IPS-18a (cell line): ENCODE measurements at regions not wholly inside any gene's neighbourhood (a gene's known extent, or its start where the extent isn't known, plus 50 kb on each side); places are given as distances from the start of the nearest gene placed in this dataset.

ENCODE experiments used
- H3K27ac ChIP-seq: one replicate; pipeline ENCODE4 v1.5.1; 2013; ENCODE audit warnings: low read length
- H3K27me3 ChIP-seq: one replicate; pipeline ENCODE4 v1.6.1; 2013; ENCODE audit warnings: mild to moderate bottlenecking, low read length; ENCODE audit not compliant: control insufficient read depth, insufficient read depth
- H3K36me3 ChIP-seq: one replicate; pipeline ENCODE4 v1.6.1; 2013; ENCODE audit warnings: low read depth, low read length; ENCODE audit not compliant: control insufficient read depth
- H3K4me1 ChIP-seq: one replicate; pipeline ENCODE4 v1.6.1; 2013; ENCODE audit warnings: low read depth, low read length; ENCODE audit not compliant: control insufficient read depth
- H3K4me3 ChIP-seq: one replicate; pipeline ENCODE4 v1.5.1; 2013; ENCODE audit warnings: low read length
- H3K9ac ChIP-seq: one replicate; pipeline ENCODE4 v1.6.1; 2013; ENCODE audit warnings: mild to moderate bottlenecking, low read length, moderate library complexity
- H3K9me3 ChIP-seq: one replicate; pipeline ENCODE4 v1.6.1; 2013; ENCODE audit warnings: low read depth, low read length; ENCODE audit not compliant: control insufficient read depth

DNA sequence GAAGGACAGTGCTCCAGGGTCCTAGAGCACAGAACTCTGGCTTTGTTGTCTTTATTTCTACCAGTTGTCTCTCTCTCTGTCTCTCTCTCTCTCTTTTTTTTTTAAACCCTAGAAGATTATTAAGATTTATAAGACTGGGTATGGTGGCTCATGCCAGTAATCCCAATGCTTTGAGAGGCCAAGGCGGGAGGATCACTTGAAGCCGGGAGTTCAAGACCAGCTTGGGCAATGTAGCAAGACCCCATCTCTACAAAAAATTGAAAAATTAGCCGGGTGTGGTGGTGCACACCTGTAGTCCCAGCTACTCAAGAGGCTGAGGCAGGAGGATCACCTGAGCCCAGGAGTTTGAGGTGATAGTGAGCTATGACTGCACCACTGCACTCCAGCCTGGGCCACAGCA lies 65.0 kb upstream of the ABL1 start:
- Histone ChIP-seq H3K9ac (no peak overlapping the region), H3K9me3 (peaks cover 2% of the 10 kb centered on the region), H3K27me3 (no peaks in the 10 kb centered on the region), H3K4me3 (no peak overlapping the region), H3K36me3 (no peaks in the 10 kb centered on the region), H3K27ac (no peak overlapping the region), H3K4me1 (peaks cover 11% of the 10 kb centered on the region)

DNA sequence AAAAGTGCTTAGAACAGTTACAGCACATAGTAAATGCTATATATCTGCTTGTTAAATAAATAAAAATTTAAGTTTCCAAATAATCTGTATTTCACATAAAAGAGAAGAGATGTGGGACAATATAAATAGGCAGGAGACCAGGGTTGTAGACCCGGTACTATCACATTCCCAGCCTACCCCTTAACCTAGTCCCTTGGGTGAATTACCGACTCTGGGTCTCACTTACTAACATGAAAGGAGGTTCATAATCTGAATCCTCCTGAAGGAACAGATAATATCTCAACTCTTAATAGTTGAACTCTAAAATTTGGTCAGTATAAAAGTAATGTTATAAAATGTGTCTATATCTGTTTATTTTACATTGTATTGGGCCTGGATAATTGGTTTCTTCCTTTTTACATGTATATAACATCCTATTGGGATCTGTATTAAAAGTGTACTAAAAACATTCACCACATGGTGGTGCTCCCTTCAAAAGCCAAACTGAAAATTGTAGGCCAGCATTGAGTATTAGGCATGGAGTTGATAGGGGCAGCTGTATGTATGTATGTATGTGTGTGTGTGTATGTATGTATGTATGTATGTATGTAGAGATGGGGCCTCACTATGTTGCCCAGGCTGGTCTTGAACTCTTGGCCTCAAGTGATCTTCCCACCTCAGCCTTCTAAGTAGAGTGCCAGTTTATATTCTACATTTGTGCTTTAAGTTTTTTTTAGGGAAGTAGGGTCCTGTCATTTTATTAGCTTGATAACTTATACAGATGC lies 64.2 kb upstream of the ABL1 start:
- Histone ChIP-seq H3K4me3 (no peak overlapping the region), H3K27me3 (no peaks in the 10 kb centered on the region), H3K36me3 (no peaks in the 10 kb centered on the region), H3K27ac (no peak overlapping the region), H3K9me3 (peaks cover 7% of the 10 kb centered on the region), H3K9ac (no peak overlapping the region), H3K4me1 (peaks cover 11% of the 10 kb centered on the region)

GRCh38 chr9:130772185-130772584 lies 62.9 kb upstream of the ABL1 start:
- no peak overlapping the region for H3K4me3 ChIP-seq
- no peaks in the 10 kb centered on the region for H3K27me3 ChIP-seq
- H3K9ac ChIP-seq, result no peak overlapping the region
- no peaks in the 10 kb centered on the region for H3K36me3 ChIP-seq
- H3K27ac ChIP-seq, result no peak overlapping the region
- peaks cover 11% of the 10 kb centered on the region for H3K4me1 ChIP-seq
- H3K9me3 ChIP-seq, result peaks cover 7% of the 10 kb centered on the region

DNA sequence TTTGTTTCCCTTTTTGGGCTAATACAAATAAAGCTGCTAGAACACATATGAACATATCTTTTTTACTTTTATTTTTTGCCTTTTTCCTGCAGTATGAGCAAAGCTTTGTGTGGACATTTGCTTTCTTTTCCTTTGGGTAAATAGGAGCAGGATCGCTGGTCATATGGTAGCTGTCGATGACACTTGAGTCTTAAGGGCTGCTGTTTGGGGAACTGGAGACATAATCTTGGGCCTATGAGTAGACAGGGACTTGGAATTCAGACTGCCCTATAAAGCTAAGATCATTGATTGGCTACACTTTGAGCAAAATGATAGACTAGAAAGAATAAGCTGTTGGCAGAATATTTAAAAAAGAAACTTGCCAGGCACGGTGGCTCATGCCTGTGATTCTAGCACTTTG lies 60.9 kb upstream of the ABL1 start:
- Histone ChIP-seq H3K4me1 (no peaks in the 10 kb centered on the region), H3K27ac (no peak overlapping the region), H3K27me3 (no peaks in the 10 kb centered on the region), H3K9ac (no peak overlapping the region), H3K9me3 (peaks cover 7% of the 10 kb centered on the region), H3K36me3 (no peaks in the 10 kb centered on the region), H3K4me3 (no peak overlapping the region)

GRCh38 chr9:130775336-130775991 lies 59.6 kb upstream of the ABL1 start:
- H3K4me1 ChIP-seq, result no peaks in the 10 kb centered on the region
- H3K27ac ChIP-seq, result no peak overlapping the region
- no peak overlapping the region for H3K4me3 ChIP-seq
- no peaks in the 10 kb centered on the region for H3K27me3 ChIP-seq
- H3K9ac ChIP-seq, result no peak overlapping the region
- peaks cover 7% of the 10 kb centered on the region for H3K9me3 ChIP-seq
- no peaks in the 10 kb centered on the region for H3K36me3 ChIP-seq

DNA sequence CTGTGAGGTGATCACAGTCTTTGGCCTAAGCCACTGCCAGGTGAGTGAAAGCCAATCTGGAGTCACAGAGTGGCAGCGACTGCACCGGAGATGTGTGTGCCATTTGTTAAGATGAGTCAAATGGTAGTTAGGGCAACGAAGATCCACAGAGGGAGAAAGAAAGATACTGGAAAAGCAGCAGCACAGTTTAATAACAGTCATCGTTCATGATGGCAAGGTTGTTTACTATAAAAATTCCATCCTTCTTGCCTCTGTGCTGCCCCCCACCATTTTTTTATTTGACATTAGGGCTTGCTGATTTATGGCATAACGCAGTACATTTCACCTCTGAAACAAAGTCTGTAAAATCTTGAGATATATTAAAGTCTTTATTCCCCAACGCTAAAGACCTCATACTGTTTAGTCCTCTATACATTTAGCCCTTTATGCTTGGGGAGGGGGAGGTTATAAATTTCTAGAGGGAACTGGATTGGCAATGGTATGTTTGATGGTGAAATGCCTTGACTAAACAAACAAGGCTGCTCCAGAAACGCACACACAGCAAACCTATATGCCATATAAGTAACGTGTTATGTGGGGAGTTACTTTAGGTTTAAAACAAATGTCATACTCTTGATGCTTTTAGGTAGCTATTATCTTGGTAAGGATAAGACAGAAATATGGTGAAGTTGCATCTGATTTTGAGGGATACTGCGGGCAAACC lies 55.8 kb upstream of the ABL1 start:
- H3K36me3 ChIP-seq, result no peaks in the 10 kb centered on the region
- peaks cover 7% of the 10 kb centered on the region for H3K9me3 ChIP-seq
- H3K27me3 ChIP-seq, result no peaks in the 10 kb centered on the region
- no peak overlapping the region for H3K4me3 ChIP-seq
- no peaks in the 10 kb centered on the region for H3K4me1 ChIP-seq
- H3K9ac ChIP-seq, result no peak overlapping the region
- no peak overlapping the region for H3K27ac ChIP-seq

DNA sequence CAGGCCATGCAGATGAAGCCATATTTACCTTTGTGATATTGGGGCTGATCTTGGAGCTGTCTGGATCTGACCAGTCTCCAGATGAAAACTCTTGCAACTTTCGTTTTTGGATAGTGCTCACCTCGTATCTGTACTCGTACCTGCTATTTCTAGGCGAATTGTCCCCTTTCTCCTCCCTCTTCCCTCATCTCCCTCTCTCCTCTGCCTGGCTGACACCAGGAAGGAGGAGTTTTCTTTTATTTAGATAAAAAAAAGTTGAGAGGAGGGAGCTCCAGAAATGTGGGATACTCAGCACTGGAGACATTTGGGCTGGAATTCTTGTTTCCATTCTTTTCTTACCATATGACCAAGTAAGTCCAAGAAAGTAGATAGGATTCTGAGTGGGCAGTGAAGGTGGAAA lies 54.6 kb upstream of the ABL1 start:
- H3K27me3 ChIP-seq, result no peaks in the 10 kb centered on the region
- no peaks in the 10 kb centered on the region for H3K36me3 ChIP-seq
- no peak overlapping the region for H3K9ac ChIP-seq
- H3K4me3 ChIP-seq, result no peak overlapping the region
- H3K27ac ChIP-seq, result no peak overlapping the region
- peaks cover 3% of the 10 kb centered on the region for H3K9me3 ChIP-seq
- H3K4me1 ChIP-seq, result no peaks in the 10 kb centered on the region

GRCh38 chr9:130780865-130781504 lies 54.1 kb upstream of the ABL1 start:
- Histone ChIP-seq H3K27ac (no peak overlapping the region), H3K27me3 (no peaks in the 10 kb centered on the region), H3K36me3 (no peaks in the 10 kb centered on the region), H3K4me1 (no peaks in the 10 kb centered on the region), H3K4me3 (no peak overlapping the region), H3K9ac (no peak overlapping the region), H3K9me3 (no peaks in the 10 kb centered on the region)

DNA sequence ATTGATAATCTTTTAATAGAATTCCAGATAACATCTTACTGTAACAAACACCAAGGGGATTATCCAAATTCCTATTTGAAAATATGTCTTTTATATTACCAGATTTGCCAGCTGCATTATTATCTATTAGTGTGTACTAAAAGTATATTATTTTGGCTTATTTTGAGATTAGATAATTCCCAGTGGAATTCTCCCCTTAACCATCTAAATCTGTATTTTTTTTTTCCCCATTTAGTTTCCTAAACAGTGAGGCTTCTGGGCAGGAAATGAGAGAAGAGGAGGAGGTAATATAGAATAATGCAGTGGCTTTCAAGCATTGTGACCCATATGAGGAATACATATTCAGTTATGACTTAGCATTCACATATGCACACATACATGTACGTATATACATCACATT lies 53.5 kb upstream of the ABL1 start:
- H3K4me3 ChIP-seq, result no peak overlapping the region
- H3K27me3 ChIP-seq, result no peaks in the 10 kb centered on the region
- no peaks in the 10 kb centered on the region for H3K36me3 ChIP-seq
- H3K4me1 ChIP-seq, result no peaks in the 10 kb centered on the region
- no peak overlapping the region for H3K9ac ChIP-seq
- H3K9me3 ChIP-seq, result no peaks in the 10 kb centered on the region
- H3K27ac ChIP-seq, result no peak overlapping the region

GRCh38 chr9:130782886-130783530 lies 52.0 kb upstream of the ABL1 start:
- Histone ChIP-seq H3K27ac (no peak overlapping the region), H3K9ac (no peak overlapping the region)

GRCh38 chr9:130785053-130785452 lies 50.0 kb upstream of the ABL1 start:
- no peaks in the 10 kb centered on the region for H3K9me3 ChIP-seq
- H3K4me3 ChIP-seq, result no peak overlapping the region
- H3K9ac ChIP-seq, result no peak overlapping the region
- no peak overlapping the region for H3K27ac ChIP-seq
- H3K27me3 ChIP-seq, result no peaks in the 10 kb centered on the region
- no peaks in the 10 kb centered on the region for H3K36me3 ChIP-seq
- H3K4me1 ChIP-seq, result peaks cover 6% of the 10 kb centered on the region

More at GRCh38 chr9:130782886-130783530, 52.0 kb upstream of the ABL1 start:
- Histone ChIP-seq H3K4me3 (no peak overlapping the region), H3K36me3 (no peaks in the 10 kb centered on the region), H3K27me3 (no peaks in the 10 kb centered on the region), H3K9me3 (no peaks in the 10 kb centered on the region), H3K4me1 (peaks cover 6% of the 10 kb centered on the region)
